ENCODE measurements at regions not wholly inside any gene's neighbourhood (a gene's known extent, or its start where the extent isn't known, plus 50 kb on each side); places are given as distances from the start of the nearest gene placed in this dataset.

- no peak overlapping the region for H2AFZ ChIP-seq (ENCODE audit: control insufficient read depth, low read length)
- TF ChIP-seq EZH2 (IDR thresholded peaks at IDR 0.05; ENCODE audit: low read length) (no peak), CTCF (optimal IDR thresholded peaks at IDR 0.05 in 1 of 3, IDR thresholded peaks at IDR 0.05 in 1 of 3, conservative IDR thresholded peaks at IDR 0.05 in 1 of 3; ENCODE audit: extremely low read depth in 1 of 3, insufficient read depth in 2 of 3, low read length in 3 of 3) (no peak)
- H3K79me2 ChIP-seq (ENCODE audit: control insufficient read depth, insufficient read depth, low read length), result no peaks in the 10 kb centered on the region
- FAIRE-seq, result no peak
- H3K4me3 ChIP-seq (ENCODE audit: control insufficient read depth in 2 of 3, extremely low read depth in 1 of 3, insufficient read depth in 2 of 3, low read depth in 1 of 3, low read length in 3 of 3), result no peak overlapping the region
- H3K9me3 ChIP-seq (ENCODE audit: control insufficient read depth, low read depth, low read length), result no peaks in the 10 kb centered on the region
- no peaks in the 10 kb centered on the region for H3K27me3 ChIP-seq (ENCODE audit: control insufficient read depth, extremely low read depth, insufficient read depth, low read length)
- no peaks in the 10 kb centered on the region for H3K9me1 ChIP-seq (ENCODE audit: control insufficient read depth, extremely low read depth, insufficient read depth, low read length)
- H4K20me1 ChIP-seq (ENCODE audit: control insufficient read depth, extremely low read depth, insufficient read depth, low read length), result no peaks in the 10 kb centered on the region
- H3K4me2 ChIP-seq (ENCODE audit: control insufficient read depth, extremely low read depth, insufficient read depth, low read depth, low read length), result no peak overlapping the region
- dilution Hi-C loops (cut with MboI; ENCODE audit: extremely low pct_ligation_motif_present, low sequenced_read_pairs), result no loop called here
- no peak overlapping the region for H3K27ac ChIP-seq (ENCODE audit: control insufficient read depth, insufficient read depth, low read length)
- no peak for DNase-seq (ENCODE audit: low read depth, low spot score)
- no peak overlapping the region for H3K9ac ChIP-seq (ENCODE audit: control insufficient read depth, extremely low read depth, insufficient read depth, low read length)
- H3K4me1 ChIP-seq (ENCODE audit: control insufficient read depth, extremely low read depth, insufficient read depth, low read length), result peaks cover 11% of the 10 kb centered on the region
- no peaks in the 10 kb centered on the region for H3K36me3 ChIP-seq (ENCODE audit: control insufficient read depth in 2 of 2, extremely low read depth in 1 of 2, insufficient read depth in 2 of 2, low read length in 2 of 2)
These were observed 63.1 kb upstream of the FRY start for GRCh38 chr13:31968473-31968872.

GRCh38 chr13:31970231-31970930, 61.2 kb upstream of the FRY start:
- Histone ChIP-seq H3K9ac (ENCODE audit: control insufficient read depth, extremely low read depth, insufficient read depth, low read length) (no peak overlapping the region), H4K20me1 (ENCODE audit: control insufficient read depth, extremely low read depth, insufficient read depth, low read length) (no peaks in the 10 kb centered on the region), H3K27me3 (ENCODE audit: control insufficient read depth, extremely low read depth, insufficient read depth, low read length) (no peaks in the 10 kb centered on the region), H3K9me3 (ENCODE audit: control insufficient read depth, low read depth, low read length) (no peaks in the 10 kb centered on the region), H3K36me3 (ENCODE audit: control insufficient read depth in 2 of 2, extremely low read depth in 1 of 2, insufficient read depth in 2 of 2, low read length in 2 of 2) (no peaks in the 10 kb centered on the region), H2AFZ (ENCODE audit: control insufficient read depth, low read length) (no peak overlapping the region), H3K4me3 (ENCODE audit: control insufficient read depth in 2 of 3, extremely low read depth in 1 of 3, insufficient read depth in 2 of 3, low read depth in 1 of 3, low read length in 3 of 3) (no peak overlapping the region), H3K4me2 (ENCODE audit: control insufficient read depth, extremely low read depth, insufficient read depth, low read depth, low read length) (no peak overlapping the region), H3K27ac (ENCODE audit: control insufficient read depth, insufficient read depth, low read length) (peak overlapping the region; percentile 31), H3K9me1 (ENCODE audit: control insufficient read depth, extremely low read depth, insufficient read depth, low read length) (no peaks in the 10 kb centered on the region), H3K79me2 (ENCODE audit: control insufficient read depth, insufficient read depth, low read length) (no peaks in the 10 kb centered on the region), H3K4me1 (ENCODE audit: control insufficient read depth, extremely low read depth, insufficient read depth, low read length) (peaks cover 11% of the 10 kb centered on the region)
- DNase-seq (ENCODE audit: low read depth, low spot score) (peak; percentile 92), FAIRE-seq (no peak)
- dilution Hi-C loops (cut with MboI; ENCODE audit: extremely low pct_ligation_motif_present, low sequenced_read_pairs), result no loop called here
- no peak for TF ChIP-seq CTCF (optimal IDR thresholded peaks at IDR 0.05 in 1 of 3, IDR thresholded peaks at IDR 0.05 in 1 of 3, conservative IDR thresholded peaks at IDR 0.05 in 1 of 3; ENCODE audit: extremely low read depth in 1 of 3, insufficient read depth in 2 of 3, low read length in 3 of 3)
- TF ChIP-seq EZH2 (IDR thresholded peaks at IDR 0.05; ENCODE audit: low read length), result no peak
